H1 (cell line): ENCODE measurements at regions not wholly inside any gene's neighbourhood (a gene's known extent, or its start where the extent isn't known, plus 50 kb on each side); places are given as distances from the start of the nearest gene placed in this dataset.

Experiments
- CTCF ChIA-PET: fragments of 300-600 bp; sonication (Branson Sonifier 250); formaldehyde crosslinking; loops from one replicate; lab custom pipeline; 2021; ENCODE audit not compliant: partially characterized antibody; lab: Charles Lee
- POLR2A ChIA-PET: fragments of 300-600 bp; sonication (Branson Sonifier 250); formaldehyde crosslinking; loops from one replicate; lab custom pipeline; 2021; ENCODE audit warnings: inconsistent platforms; ENCODE audit not compliant: partially characterized antibody; lab: Charles Lee
- DNase-seq, 2 experiments: peaks; one replicate each; pipeline versions ENCODE4 v3.0.0 to v3.0.0-alpha.2; 2010 to 2022; ENCODE audit warnings: low spot score in 2 of 2, low read depth in 1 of 2, mixed read lengths in 1 of 2
- FAIRE-seq: peaks from 2 replicates; lab custom pipeline; 2011; peaks lifted over from hg19 to GRCh38; lab: Jason Lieb, UNC
- H2AFZ ChIP-seq: 2 replicates; pipeline ENCODE4 v1.8.1; 2012; ENCODE audit warnings: low read length, inconsistent platforms
- H2AK5ac ChIP-seq: 2 replicates; pipeline ENCODE4 v1.6.1; 2013; ENCODE audit warnings: low read depth, low read length
- H2BK120ac ChIP-seq: replicated peaks from 2 replicates; pipeline ENCODE3; 2013; ENCODE audit warnings: low read depth, low read length, inconsistent platforms
- H2BK12ac ChIP-seq: 2 replicates; pipeline ENCODE4 v1.6.1; 2013; ENCODE audit warnings: low read depth, low read length
- H2BK15ac ChIP-seq: 2 replicates; pipeline ENCODE4 v1.6.1; 2013; ENCODE audit warnings: low read length
- H2BK20ac ChIP-seq: 2 replicates; pipeline ENCODE4 v1.6.1; 2013; ENCODE audit warnings: low read length
- H2BK5ac ChIP-seq: 2 replicates; pipeline ENCODE4 v1.6.1; 2013; ENCODE audit warnings: low read depth, low read length
- H3K14ac ChIP-seq: 2 replicates; pipeline ENCODE4 v1.6.1; 2013; ENCODE audit warnings: inconsistent platforms; ENCODE audit not compliant: insufficient read length
- H3K18ac ChIP-seq: 2 replicates; pipeline ENCODE4 v1.6.1; 2013; ENCODE audit warnings: low read length; ENCODE audit errors: extremely low read depth
- H3K23ac ChIP-seq: 2 replicates; pipeline ENCODE4 v1.6.1; 2013; ENCODE audit warnings: inconsistent platforms; ENCODE audit not compliant: insufficient read length
- H3K23me2 ChIP-seq: 2 replicates; pipeline ENCODE4 v1.6.1; 2013; ENCODE audit warnings: low read depth, low read length
- H3K27ac ChIP-seq: 2 replicates; pipeline ENCODE4 v1.6.1; 2011; ENCODE audit warnings: low read depth, low read length, inconsistent platforms
- H3K27me3 ChIP-seq, 4 experiments: replicated peaks in 1 of 4; 1 replicate in 1 of 4; 2 replicates in 3 of 4; pipeline versions ENCODE4 v1.6.1 to v1.8.1; 2011 to 2013; ENCODE audit warnings: low read length in 3 of 4, mild to moderate bottlenecking in 3 of 4, inconsistent platforms in 2 of 4, mixed read lengths in 2 of 4, moderate library complexity in 1 of 4; ENCODE audit not compliant: control insufficient read depth in 3 of 4, insufficient read depth in 3 of 4; ENCODE audit errors: extremely low read depth in 1 of 4
- H3K36me3 ChIP-seq, 4 experiments: 2 replicates each; pipeline versions ENCODE4 v1.6.1 to v1.8.1; 2011 to 2013; ENCODE audit warnings: mild to moderate bottlenecking in 4 of 4, low read length in 3 of 4, moderate library complexity in 2 of 4, control low read depth in 1 of 4, inconsistent platforms in 1 of 4; ENCODE audit not compliant: insufficient read depth in 4 of 4, control insufficient read depth in 2 of 4
- H3K4ac ChIP-seq: replicated peaks from 2 replicates; pipeline ENCODE3; 2013; ENCODE audit warnings: low read length, low read depth, mixed read lengths, inconsistent platforms; ENCODE audit not compliant: insufficient read length
- H3K4me1 ChIP-seq, 4 experiments: replicated peaks in 1 of 4; 1 replicate in 1 of 4; 2 replicates in 3 of 4; pipeline versions ENCODE4 v1.6.1 to v1.8.1; 2011 to 2013; ENCODE audit warnings: low read length in 3 of 4, inconsistent platforms in 2 of 4, mixed read lengths in 1 of 4; ENCODE audit not compliant: insufficient read depth in 4 of 4, control insufficient read depth in 3 of 4
- H3K4me2 ChIP-seq, 2 experiments: 2 replicates each; pipeline versions ENCODE4 v1.6.1 to v1.8.1; 2011 to 2013; ENCODE audit warnings: low read depth in 2 of 2, low read length in 2 of 2, control low read depth in 1 of 2, inconsistent platforms in 1 of 2, mild to moderate bottlenecking in 1 of 2; ENCODE audit not compliant: insufficient read depth in 1 of 2
- H3K4me3 ChIP-seq, 4 experiments: fragments of 200-600, 300-600 bp in 1 of 4; sonication (generic), shearing (Covaris generic), sonication (Bioruptor Twin) in 1 of 4; 2 replicates each; pipeline versions ENCODE4 v1.5.1 to v1.8.1; 2011 to 2016; ENCODE audit warnings: low read length in 4 of 4, low read depth in 3 of 4, control low read depth in 2 of 4, inconsistent platforms in 2 of 4, mild to moderate bottlenecking in 2 of 4, mixed read lengths in 1 of 4, moderate library complexity in 1 of 4; ENCODE audit not compliant: insufficient read depth in 2 of 4; ENCODE audit errors: extremely low read depth in 1 of 4
- H3K56ac ChIP-seq: replicated peaks from 2 replicates; pipeline ENCODE3; 2013; ENCODE audit warnings: low read depth, mild to moderate bottlenecking, mixed read lengths, low read length, inconsistent platforms; ENCODE audit not compliant: insufficient read length
- H3K79me1 ChIP-seq: 2 replicates; pipeline ENCODE4 v1.6.1; 2013; ENCODE audit warnings: low read depth, low read length, control low read depth
- H3K79me2 ChIP-seq, 2 experiments: 2 replicates each; pipeline versions ENCODE4 v1.6.1 to v1.8.1; 2012 to 2013; ENCODE audit warnings: low read length in 2 of 2, mild to moderate bottlenecking in 2 of 2, inconsistent platforms in 1 of 2; ENCODE audit not compliant: insufficient read depth in 2 of 2, control insufficient read depth in 1 of 2
- H3K9ac ChIP-seq, 4 experiments: replicated peaks in 1 of 4; 1 replicate in 1 of 4; 2 replicates in 3 of 4; pipeline versions ENCODE4 v1.6.1 to v1.8.1; 2011 to 2013; ENCODE audit warnings: low read depth in 3 of 4, low read length in 3 of 4, control low read depth in 2 of 4, mild to moderate bottlenecking in 2 of 4, moderate library complexity in 2 of 4, inconsistent platforms in 1 of 4; ENCODE audit errors: extremely low read depth in 1 of 4
- H3K9me3 ChIP-seq, 2 experiments: 2 replicates each; pipeline versions ENCODE4 v1.6.1 to v1.8.1; 2012 to 2013; ENCODE audit warnings: mild to moderate bottlenecking in 2 of 2, moderate library complexity in 2 of 2, control low read depth in 1 of 2, inconsistent platforms in 1 of 2, low read depth in 1 of 2, low read length in 1 of 2, mixed read lengths in 1 of 2; ENCODE audit not compliant: insufficient read depth in 2 of 2
- H4K20me1 ChIP-seq, 2 experiments: replicated peaks in 1 of 2; 2 replicates each; pipeline versions ENCODE3 to v1.8.1; 2011 to 2013; ENCODE audit warnings: inconsistent platforms in 2 of 2, low read length in 2 of 2, mild to moderate bottlenecking in 1 of 2; ENCODE audit not compliant: insufficient read depth in 2 of 2, control insufficient read depth in 1 of 2
- H4K5ac ChIP-seq: 2 replicates; pipeline ENCODE4 v1.6.1; 2013; ENCODE audit warnings: low read length, low read depth, mixed read lengths, inconsistent platforms; ENCODE audit not compliant: insufficient read length
- H4K8ac ChIP-seq: 2 replicates; pipeline ENCODE4 v1.8.0; 2013; ENCODE audit warnings: mild to moderate bottlenecking, moderate library complexity, low read length, inconsistent platforms; ENCODE audit not compliant: insufficient read depth; ENCODE audit errors: extremely low read depth
- H4K91ac ChIP-seq: replicated peaks from 2 replicates; pipeline ENCODE3; 2013; ENCODE audit warnings: low read length, mixed read lengths, inconsistent platforms; ENCODE audit not compliant: insufficient read length
- EP300 ChIP-seq, 2 experiments: IDR thresholded peaks; 1 replicate in 1 of 2; 2 replicates in 1 of 2; pipeline ENCODE4 v1.6.1; 2011 to 2012; ENCODE audit warnings: low read depth in 2 of 2, low read length in 2 of 2, mild to moderate bottlenecking in 2 of 2, borderline replicate concordance in 1 of 2, inconsistent platforms in 1 of 2, moderate library complexity in 1 of 2
- WGBS, 2 experiments: shearing (Covaris generic) in 1 of 2; methylation state at CpG; one replicate each; pipeline versions ENCODE4 v1.1.6 to v1.1.7; 2013 to 2015; ENCODE audit warnings: low lambda C conversion rate in 2 of 2, mixed read lengths in 2 of 2, inconsistent platforms in 1 of 2, low coverage in 1 of 2, missing lambda C conversion rate in 1 of 2; ENCODE audit not compliant: insufficient replicate concordance in 2 of 2, insufficient coverage in 1 of 2, insufficient read length in 1 of 2; ENCODE audit errors: extremely low coverage in 1 of 2, missing lambda C conversion rate in 1 of 2; 5-methylcytosine and 5-hydroxymethylcytosine counted together

DNA sequence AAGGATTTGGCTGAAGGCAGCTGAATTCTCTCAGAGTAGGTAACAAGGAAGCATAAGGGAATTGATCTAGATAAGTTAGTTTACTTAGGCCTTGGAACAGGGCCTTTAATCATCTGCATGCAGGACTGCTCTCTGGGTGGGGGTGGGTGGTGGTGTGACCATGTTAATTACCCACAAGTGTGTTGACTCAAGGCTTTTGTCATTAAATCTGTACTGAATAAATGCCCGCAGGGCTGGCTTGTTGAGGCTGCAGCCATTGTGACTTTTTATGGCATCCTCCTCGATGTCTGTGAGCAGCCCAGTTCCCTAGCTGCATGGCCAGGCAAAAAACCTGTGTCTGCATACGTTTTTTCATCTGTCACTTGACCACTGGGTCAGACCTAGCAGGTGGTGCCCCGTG lies 63.5 kb upstream of the ASCC3 start:
- H3K4ac ChIP-seq, result no peak overlapping the region
- ChIA-PET CTCF (no interaction called here), POLR2A (interaction anchor here (0.6 kb wide), 1 partner anchor 106 kb away, joined by 3 read pairs; no protein-coding TSS in a partner anchor)
- WGBS, 2 experiments, result 83% methylated on average over 4 of the region's 4 CpGs; no CpG with 5 or more reads in 1 of the 2 experiments
- H3K4me2 ChIP-seq, result no peak overlapping the region
- H3K56ac ChIP-seq, result no peak overlapping the region
- H4K8ac ChIP-seq, result no peak overlapping the region
- no peak overlapping the region for H3K18ac ChIP-seq
- peaks cover 6 to 13% of the 10 kb centered on the region in 2 experiments; a peak in 3 of 4 replicates for H3K9me3 ChIP-seq
- DNase-seq (no peak), FAIRE-seq (no peak)
- H4K20me1 ChIP-seq, result no peaks in the 10 kb centered on the region
- no peak overlapping the region for H2AFZ ChIP-seq
- H2BK15ac ChIP-seq, result no peak overlapping the region
- no peak overlapping the region for H4K5ac ChIP-seq
- no peak overlapping the region for H2BK20ac ChIP-seq
- no peak overlapping the region for H2BK5ac ChIP-seq
- no peaks in the 10 kb centered on the region for H3K23me2 ChIP-seq
- H2BK120ac ChIP-seq, result no peak overlapping the region
- no peak overlapping the region for H2BK12ac ChIP-seq
- no peak overlapping the region for H3K23ac ChIP-seq
- H3K4me1 ChIP-seq, result no peaks in the 10 kb centered on the region
- H3K79me2 ChIP-seq, result no peaks in the 10 kb centered on the region
- no peaks in the 10 kb centered on the region for H3K27me3 ChIP-seq
- no peak overlapping the region for H3K9ac ChIP-seq
- no peaks in the 10 kb centered on the region for H3K79me1 ChIP-seq
- TF ChIP-seq EP300 (IDR thresholded peaks at IDR 0.05; ENCODE audit: borderline replicate concordance in 1 of 2, low read depth in 2 of 2, low read length in 2 of 2), result no peak
- no peak overlapping the region for H4K91ac ChIP-seq
- H3K27ac ChIP-seq, result no peak overlapping the region
- H3K36me3 ChIP-seq, result no peaks in the 10 kb centered on the region; a peak in 1 of 8 replicates
- no peak overlapping the region for H3K4me3 ChIP-seq
- H2AK5ac ChIP-seq, result no peak overlapping the region
- H3K14ac ChIP-seq, result no peak overlapping the region
